Peyer's patch (tissue), 4 donors: ENCODE measurements at regions not wholly inside any gene's neighbourhood (a gene's known extent, or its start where the extent isn't known, plus 50 kb on each side); places are given as distances from the start of the nearest gene placed in this dataset.

Experiments
- DNase-seq, 3 donors: peaks; one replicate each; pipeline ENCODE4 v3.0.0-alpha.2; 2017 to 2019
- H3K27ac ChIP-seq, 4 donors: fragments of 200-600 bp; sonication (generic); one replicate each; pipeline ENCODE4 v1.5.1; 2016 to 2019
- H3K27me3 ChIP-seq, 2 donors: fragments of 200-600 bp; sonication (generic); one replicate each; pipeline ENCODE4 v1.5.1; 2019
- H3K36me3 ChIP-seq, 3 donors: fragments of 200-600 bp; sonication (generic); one replicate each; pipeline ENCODE4 v1.5.1; 2016 to 2019
- H3K4me1 ChIP-seq, 4 donors: fragments of 200-600 bp; sonication (generic); one replicate each; pipeline ENCODE4 v1.5.1; 2016 to 2019
- H3K4me3 ChIP-seq, 4 donors: fragments of 200-600 bp; sonication (generic); 1 replicate in 3 of 4; 2 replicates in 1 of 4; pipeline ENCODE4 v1.5.1; 2016 to 2019; ENCODE audit warnings: mild to moderate bottlenecking in 1 of 4
- H3K9me3 ChIP-seq, 4 donors: fragments of 200-600 bp; sonication (generic); one replicate each; pipeline ENCODE4 v1.5.1; 2016 to 2019; ENCODE audit warnings: mild to moderate bottlenecking in 1 of 4
- POLR2A ChIP-seq, 2 donors: fragments of 450-650 bp; IDR thresholded peaks; one replicate each; pipeline ENCODE4 v1.5.1; 2017; ENCODE audit warnings: antibody characterized with exemption in 2 of 2, mild to moderate bottlenecking in 2 of 2, moderate library complexity in 2 of 2
- TF ChIP-seq, protein P1 (sequence below), 6 experiments: fragments of 450-650 bp in 4 of 6; fragments of 200-600 bp in 2 of 6; sonication (generic) in 1 of 6; IDR thresholded peaks; one replicate each; pipeline ENCODE4 v1.5.1; 2017 to 2019; ENCODE audit warnings: antibody characterized with exemption in 6 of 6, mild to moderate bottlenecking in 3 of 6, moderate library complexity in 1 of 6

DNA sequence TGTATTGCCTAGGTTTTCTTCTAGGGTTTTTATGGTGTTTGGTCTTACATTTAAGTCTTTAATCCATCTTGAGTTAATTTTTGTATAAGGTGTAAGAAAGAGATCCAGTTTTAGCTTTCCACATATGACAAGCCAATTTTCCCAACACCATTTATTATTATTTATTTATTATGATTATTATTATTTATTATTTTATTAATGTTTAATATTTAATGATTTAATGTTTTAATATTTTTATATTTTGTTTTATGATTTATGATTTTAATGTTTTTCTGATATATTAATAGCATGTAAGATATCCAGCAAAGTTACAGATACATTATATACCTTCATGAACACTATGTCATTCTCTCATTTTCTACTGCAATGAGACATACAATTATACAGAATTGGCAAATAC is 1082.0 kb downstream of the DSC3 start:
- TF ChIP-seq POLR2A (IDR thresholded peaks at IDR 0.05) = no peak
- TF ChIP-seq, protein P1, sequence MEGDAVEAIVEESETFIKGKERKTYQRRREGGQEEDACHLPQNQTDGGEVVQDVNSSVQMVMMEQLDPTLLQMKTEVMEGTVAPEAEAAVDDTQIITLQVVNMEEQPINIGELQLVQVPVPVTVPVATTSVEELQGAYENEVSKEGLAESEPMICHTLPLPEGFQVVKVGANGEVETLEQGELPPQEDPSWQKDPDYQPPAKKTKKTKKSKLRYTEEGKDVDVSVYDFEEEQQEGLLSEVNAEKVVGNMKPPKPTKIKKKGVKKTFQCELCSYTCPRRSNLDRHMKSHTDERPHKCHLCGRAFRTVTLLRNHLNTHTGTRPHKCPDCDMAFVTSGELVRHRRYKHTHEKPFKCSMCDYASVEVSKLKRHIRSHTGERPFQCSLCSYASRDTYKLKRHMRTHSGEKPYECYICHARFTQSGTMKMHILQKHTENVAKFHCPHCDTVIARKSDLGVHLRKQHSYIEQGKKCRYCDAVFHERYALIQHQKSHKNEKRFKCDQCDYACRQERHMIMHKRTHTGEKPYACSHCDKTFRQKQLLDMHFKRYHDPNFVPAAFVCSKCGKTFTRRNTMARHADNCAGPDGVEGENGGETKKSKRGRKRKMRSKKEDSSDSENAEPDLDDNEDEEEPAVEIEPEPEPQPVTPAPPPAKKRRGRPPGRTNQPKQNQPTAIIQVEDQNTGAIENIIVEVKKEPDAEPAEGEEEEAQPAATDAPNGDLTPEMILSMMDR (IDR thresholded peaks at IDR 0.05) = no peak
- Histone ChIP-seq H3K4me3 (no peak overlapping the region), H3K27ac (no peak overlapping the region), H3K27me3 (no peaks in the 10 kb centered on the region), H3K36me3 (no peaks in the 10 kb centered on the region), H3K9me3 (no peaks in the 10 kb centered on the region), H3K4me1 (no peaks in the 10 kb centered on the region)
- DNase-seq = no peak

- TF ChIP-seq POLR2A (IDR thresholded peaks at IDR 0.05) = no peak
- TF ChIP-seq, protein P1 (IDR thresholded peaks at IDR 0.05) = no peak
- DNase-seq = no peak
- Histone ChIP-seq H3K4me3 (no peak overlapping the region), H3K9me3 (no peaks in the 10 kb centered on the region), H3K4me1 (no peaks in the 10 kb centered on the region), H3K36me3 (no peaks in the 10 kb centered on the region), H3K27me3 (no peaks in the 10 kb centered on the region), H3K27ac (no peak overlapping the region)
These were observed 1112.3 kb downstream of the DSC3 start for GRCh38 chr18:29930231-29930630.

GRCh38 chr18:29928081-29928480 is 1114.5 kb downstream of the DSC3 start:
- H3K27ac ChIP-seq = no peak overlapping the region
- no peaks in the 10 kb centered on the region for H3K4me1 ChIP-seq
- no peaks in the 10 kb centered on the region for H3K9me3 ChIP-seq
- H3K4me3 ChIP-seq = no peak overlapping the region
- no peak for DNase-seq
- no peak for TF ChIP-seq POLR2A (IDR thresholded peaks at IDR 0.05)
- TF ChIP-seq, protein P1 (IDR thresholded peaks at IDR 0.05) = no peak
- no peaks in the 10 kb centered on the region for H3K36me3 ChIP-seq
- H3K27me3 ChIP-seq = no peaks in the 10 kb centered on the region

GRCh38 chr18:29925566-29925965 is 1117.0 kb downstream of the DSC3 start:
- DNase-seq = no peak
- H3K9me3 ChIP-seq = no peaks in the 10 kb centered on the region
- no peak overlapping the region for H3K27ac ChIP-seq
- H3K36me3 ChIP-seq = no peaks in the 10 kb centered on the region
- TF ChIP-seq, protein P1 (IDR thresholded peaks at IDR 0.05) = no peak
- no peak for TF ChIP-seq POLR2A (IDR thresholded peaks at IDR 0.05)
- H3K4me1 ChIP-seq = no peaks in the 10 kb centered on the region
- no peaks in the 10 kb centered on the region for H3K27me3 ChIP-seq
- H3K4me3 ChIP-seq = no peak overlapping the region

DNA sequence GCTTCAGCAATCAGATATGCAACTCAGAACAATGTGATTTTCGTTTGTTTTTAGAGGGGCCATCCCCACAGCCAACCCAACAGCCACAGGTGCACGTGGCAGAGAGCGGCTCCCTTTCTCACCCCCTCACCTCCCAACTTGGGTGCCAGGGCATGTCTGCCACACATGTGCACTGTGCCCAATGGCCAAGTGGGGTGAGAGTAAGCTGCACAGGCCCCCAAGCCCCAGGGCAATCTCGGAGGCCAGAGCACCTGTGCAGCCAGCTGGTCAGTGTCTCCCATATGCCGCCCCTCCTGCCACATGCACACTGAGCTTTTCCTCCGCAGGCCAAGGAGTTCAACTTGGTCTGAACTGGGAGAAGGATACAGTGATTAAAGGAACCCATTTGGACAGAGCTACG is 1130.2 kb downstream of the DSC3 start:
- H3K4me1 ChIP-seq = no peaks in the 10 kb centered on the region
- no peak for DNase-seq
- TF ChIP-seq, protein P1 (IDR thresholded peaks at IDR 0.05) = no peak
- TF ChIP-seq POLR2A (IDR thresholded peaks at IDR 0.05) = no peak
- no peak overlapping the region for H3K4me3 ChIP-seq
- H3K36me3 ChIP-seq = no peaks in the 10 kb centered on the region
- H3K27me3 ChIP-seq = no peaks in the 10 kb centered on the region
- H3K27ac ChIP-seq = no peak overlapping the region
- H3K9me3 ChIP-seq = no peaks in the 10 kb centered on the region

DNA sequence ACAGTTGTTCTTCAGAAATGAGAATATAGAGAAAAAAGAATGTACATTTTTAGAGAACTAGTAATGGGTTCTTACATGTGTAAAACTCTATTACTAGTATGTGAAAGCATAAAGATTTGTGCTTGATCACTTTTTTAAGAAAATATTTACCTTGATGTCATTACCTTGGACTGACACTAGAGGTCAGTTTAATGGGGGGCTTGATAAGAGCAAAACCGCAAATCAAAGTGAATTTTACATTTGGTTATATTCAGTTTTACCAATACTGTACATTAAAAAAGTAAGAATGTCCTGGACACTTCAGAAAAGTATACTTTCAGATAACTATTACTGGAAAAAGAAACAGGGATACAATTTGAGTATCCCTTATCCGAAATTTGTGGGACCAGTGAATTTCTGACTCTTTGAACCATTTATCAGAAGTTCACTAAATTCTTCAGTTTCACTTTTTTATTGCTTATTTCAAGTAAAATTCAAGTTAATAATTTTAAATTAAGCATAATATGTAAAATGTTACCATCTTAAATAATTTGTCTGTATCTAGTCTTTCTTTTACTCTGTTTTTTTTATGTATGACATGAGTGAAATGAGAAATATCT is 1149.5 kb downstream of the DSC3 start:
- no peak overlapping the region for H3K27ac ChIP-seq
- no peak overlapping the region for H3K4me3 ChIP-seq
- H3K9me3 ChIP-seq = no peaks in the 10 kb centered on the region
- DNase-seq = no peak
- H3K27me3 ChIP-seq = no peaks in the 10 kb centered on the region
- TF ChIP-seq, protein P1 (IDR thresholded peaks at IDR 0.05) = no peak
- no peaks in the 10 kb centered on the region for H3K4me1 ChIP-seq
- no peaks in the 10 kb centered on the region for H3K36me3 ChIP-seq
